ENCODE measurements at regions not wholly inside any gene's neighbourhood (a gene's known extent, or its start where the extent isn't known, plus 50 kb on each side); places are given as distances from the start of the nearest gene placed in this dataset.

DNA sequence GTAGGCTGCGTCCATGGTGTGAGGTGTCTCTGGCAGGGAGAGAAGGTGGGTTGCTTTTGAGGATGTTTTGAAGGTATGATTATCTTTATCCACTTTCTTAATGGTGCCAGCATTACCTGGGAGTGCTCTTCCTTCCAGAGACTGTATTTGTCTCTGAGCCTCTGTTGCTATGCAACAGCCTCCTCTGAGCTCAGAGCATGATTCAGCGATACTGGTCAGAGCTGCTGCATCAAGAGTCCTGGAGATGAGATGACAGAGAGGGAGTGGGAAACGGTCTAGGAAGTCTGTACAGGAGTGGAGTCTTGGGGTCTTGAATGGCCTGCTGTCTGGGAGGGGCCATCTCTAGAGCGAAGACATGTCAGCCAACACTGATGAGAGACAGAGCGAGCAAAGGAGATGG is 104.4 kb upstream of the RAB40AL start:
- TF ChIP-seq POLR2A (IDR thresholded peaks at IDR 0.05; ENCODE audit: low read depth, low read length), result no peak
- TF ChIP-seq POLR2AphosphoS5 (IDR thresholded peaks at IDR 0.05; ENCODE audit: low read depth, low read length), result no peak
